ENCODE measurements at regions not wholly inside any gene's neighbourhood (a gene's known extent, or its start where the extent isn't known, plus 50 kb on each side); places are given as distances from the start of the nearest gene placed in this dataset.
"Not testable (repeated sequence)": the region's sequence is repeated elsewhere in the genome, so short reads cannot be mapped to it uniquely, and the experiment has no call there.

DNA sequence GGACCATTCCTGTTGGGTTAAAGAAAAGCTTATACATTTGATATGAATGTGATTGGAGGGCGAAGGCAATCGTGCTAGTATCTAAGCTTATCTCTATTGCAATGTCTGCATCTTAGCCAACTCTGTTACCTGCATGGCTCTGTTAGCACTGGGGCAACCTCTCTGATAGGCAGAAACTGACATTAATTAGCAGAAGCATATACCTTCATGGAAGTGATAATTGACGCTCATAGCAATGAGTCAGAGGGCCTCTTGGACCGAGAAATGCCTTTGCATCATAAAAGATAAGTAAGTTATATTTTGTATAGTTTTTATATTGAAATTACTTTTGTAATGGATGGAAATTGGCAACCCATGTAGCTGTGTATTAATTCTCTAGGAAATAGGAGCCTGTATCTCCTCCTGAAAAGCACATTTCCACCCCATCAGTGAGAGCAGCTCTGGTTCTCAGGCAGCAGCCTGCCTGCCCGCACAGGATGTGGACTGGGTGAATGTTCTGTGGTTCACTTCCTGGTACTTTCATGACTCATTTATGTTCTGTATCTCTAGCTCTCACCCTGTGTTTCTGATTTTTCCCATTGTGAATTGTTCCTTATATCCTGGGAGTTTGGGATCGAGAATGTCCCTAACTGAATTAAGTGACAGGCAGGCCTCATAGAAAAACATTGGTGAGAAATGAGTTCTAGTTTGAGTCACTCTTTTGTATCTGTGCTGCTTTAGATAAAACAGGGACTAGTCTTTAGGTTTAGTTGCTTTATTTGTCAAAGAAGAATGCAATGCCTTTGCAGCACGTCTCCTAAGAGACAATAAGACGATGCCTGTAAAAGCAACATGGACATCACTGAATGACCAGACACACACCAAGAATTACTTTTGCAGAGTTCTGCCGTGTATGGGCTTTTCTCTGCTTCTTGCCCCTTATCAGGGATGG is 344.9 kb downstream of the DCDC2C start:
- no peak for DNase-seq (ENCODE audit: low spot score)

DNA sequence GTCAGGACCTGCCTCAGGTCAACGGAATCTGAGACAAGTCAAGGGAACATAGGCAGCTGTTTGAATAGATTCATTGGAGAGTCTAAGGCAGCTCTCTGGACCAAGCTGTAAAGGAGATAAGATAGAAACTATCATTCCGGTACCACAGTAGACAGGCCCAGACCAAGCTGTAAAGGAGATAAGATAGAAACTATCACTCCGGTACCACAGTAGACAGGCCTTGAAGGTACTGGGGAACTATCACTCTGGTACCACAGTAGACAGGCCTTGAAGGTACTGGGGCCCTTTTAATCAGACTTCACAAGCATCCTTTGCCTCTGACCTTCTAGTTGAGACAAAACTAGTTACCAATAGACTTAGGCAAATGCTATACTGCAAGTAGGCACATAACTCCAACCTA is 346.1 kb downstream of the DCDC2C start:
- no peak for DNase-seq (ENCODE audit: low spot score)

GRCh38 chr2:4053769-4054493 is 350.6 kb downstream of the DCDC2C start:
- no peak for DNase-seq (ENCODE audit: low spot score)

DNA sequence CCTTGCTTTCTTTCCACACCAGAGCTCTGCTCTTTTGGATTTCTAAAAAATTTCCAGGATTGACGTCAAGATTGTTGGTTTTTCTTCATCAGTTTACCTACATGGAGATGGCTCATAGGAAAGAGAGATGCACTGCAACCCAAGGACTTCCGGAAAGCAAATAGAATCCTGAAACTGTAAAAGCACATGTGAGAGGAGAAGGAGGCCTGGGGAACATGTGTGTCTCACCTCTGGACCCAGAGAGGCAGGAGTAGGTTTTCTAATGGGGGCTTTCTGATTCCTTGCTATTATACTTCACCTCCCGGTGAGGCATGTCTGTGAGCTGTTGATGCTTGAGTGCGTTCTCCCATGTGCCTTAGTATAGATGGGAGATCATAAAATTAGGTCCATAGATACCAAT is 362.8 kb downstream of the DCDC2C start:
- DNase-seq (ENCODE audit: low spot score), result no peak

DNA sequence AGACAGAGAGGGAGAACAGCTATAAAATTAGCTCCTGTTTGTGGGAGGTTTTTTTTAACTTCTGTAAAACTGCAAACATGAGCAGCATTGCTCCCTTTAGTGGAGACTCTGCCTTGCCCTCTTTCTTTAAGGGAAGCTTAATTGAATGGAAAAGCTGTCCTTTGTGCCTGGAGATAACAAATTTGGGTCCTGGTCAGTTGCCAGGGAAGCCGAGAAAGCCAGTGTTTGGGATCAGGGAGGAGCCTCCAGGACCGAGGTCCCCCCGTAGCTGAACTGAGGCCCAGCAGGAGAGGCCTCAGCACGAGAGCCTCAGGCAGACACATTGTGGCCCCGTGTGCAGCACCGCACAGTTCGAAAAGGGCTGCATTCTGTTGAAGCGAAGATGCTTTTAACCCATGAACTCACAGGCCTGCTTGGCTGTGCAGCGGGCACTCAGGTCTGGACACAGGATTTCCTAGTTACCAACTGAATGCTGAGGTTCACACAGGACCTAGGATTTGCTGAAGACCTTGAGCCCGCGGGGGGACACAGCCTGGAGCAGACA is 369.7 kb downstream of the DCDC2C start:
- DNase-seq (ENCODE audit: low spot score), result no peak

DNA sequence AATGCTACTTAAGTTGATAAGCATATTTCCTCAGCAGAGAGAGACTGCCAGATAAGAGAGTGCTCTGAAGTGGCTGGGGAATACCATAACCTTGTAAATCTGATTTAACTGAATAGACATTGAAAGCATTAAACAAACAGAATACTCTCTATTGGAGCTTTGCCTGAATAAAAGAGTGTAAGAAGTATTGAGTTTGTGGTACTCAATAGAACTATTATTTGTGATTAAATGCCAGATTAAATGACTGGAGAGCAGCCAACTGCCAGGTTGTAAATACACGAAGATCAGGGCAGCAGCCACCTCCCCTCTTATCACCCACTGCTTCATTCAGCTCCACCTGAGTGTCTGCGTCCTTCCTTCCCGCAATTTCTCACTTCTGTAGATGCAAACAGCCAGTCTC is 373.6 kb downstream of the DCDC2C start:
- DNase-seq (ENCODE audit: low spot score), result no peak

- DNase-seq (ENCODE audit: low spot score), result no peak
Observed at GRCh38 chr2:4085186-4085585, 381.8 kb downstream of the DCDC2C start.

GRCh38 chr2:4090668-4091630 is 387.6 kb downstream of the DCDC2C start:
- no peak for DNase-seq (ENCODE audit: low spot score)

DNA sequence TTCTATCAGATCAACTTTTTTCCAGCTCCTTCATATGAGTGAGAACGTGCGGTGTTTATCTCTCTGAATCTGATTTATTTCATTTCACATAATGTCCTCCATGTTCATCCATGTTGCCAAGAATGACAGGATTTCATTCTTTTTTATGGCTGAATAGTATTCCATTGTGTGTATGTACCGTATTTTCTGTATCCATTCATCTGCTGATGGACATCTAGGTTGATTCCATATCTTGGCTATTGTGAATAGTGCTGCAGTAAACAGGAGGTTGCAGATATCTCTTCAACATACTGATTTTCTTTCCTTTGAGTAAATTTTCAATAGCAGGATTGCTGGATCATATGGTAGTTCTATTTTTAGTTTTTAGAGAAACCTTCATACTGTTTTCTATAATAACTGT is 388.5 kb downstream of the DCDC2C start:
- DNase-seq (ENCODE audit: low spot score), result no peak

GRCh38 chr2:4094743-4095142 is 391.4 kb downstream of the DCDC2C start:
- no peak for DNase-seq (ENCODE audit: low spot score)

GRCh38 chr2:4096978-4097766 is 393.8 kb downstream of the DCDC2C start:
- DNase-seq (ENCODE audit: low spot score), result no peak

DNA sequence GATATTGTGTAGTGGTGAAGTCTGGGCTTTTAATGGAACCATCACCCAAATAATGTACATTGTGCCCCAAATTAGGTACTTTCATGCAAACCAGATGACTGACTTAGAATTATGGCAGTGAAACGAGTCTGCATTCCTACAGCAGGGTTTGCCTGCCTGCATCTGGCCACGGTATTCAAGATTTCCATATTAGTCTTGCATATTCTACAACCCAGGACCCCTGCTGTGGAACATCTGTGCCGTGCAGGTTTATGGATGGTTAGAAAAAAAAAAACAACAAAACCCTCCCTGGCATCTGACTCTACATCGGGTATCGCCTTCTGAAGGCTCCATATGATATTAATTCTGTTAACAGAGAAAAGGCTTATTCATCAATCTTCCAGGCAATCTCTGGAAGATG is 394.8 kb downstream of the DCDC2C start:
- DNase-seq (ENCODE audit: low spot score), result no peak

DNA sequence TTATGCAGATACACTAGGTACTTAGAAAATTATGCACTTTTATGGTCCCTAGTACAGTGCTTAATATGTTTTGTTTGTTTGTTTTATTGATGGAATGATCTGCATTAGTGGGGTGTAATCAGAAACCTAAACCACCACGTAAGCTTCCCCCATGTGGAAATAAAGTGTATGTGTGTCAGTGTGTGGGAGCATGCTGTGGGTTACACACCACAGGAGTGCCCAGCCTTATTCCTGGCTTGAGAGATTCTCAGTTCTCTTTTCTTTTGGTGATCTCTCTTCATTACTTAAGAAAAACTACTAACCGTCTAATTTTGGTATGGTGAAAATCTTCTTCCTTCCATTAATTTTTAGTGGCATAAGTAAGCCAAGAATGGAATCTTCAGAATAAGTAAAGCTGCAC is 398.6 kb downstream of the DCDC2C start:
- DNase-seq (ENCODE audit: low spot score), result no peak

DNA sequence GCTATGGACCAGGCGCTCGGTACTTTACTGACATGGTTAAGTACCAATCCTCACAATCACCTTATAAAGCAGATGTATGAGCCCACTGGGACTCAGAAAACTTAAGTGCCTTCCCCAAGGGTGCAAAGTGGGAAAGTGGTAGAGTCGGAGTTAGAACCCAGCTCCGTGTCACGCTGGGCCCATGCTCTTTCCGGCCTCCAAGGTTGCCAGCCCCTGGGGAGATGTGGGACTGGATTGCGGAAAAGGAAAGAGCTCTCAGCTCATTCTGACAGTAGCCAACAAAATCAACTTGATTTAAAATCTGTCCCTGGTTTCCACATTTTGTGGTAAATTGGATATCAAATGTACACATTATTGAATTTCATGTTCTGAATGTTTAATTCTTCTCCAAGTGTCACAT is 403.8 kb downstream of the DCDC2C start:
- DNase-seq (ENCODE audit: low spot score), result no peak

GRCh38 chr2:4110273-4110672 is 406.9 kb downstream of the DCDC2C start:
- DNase-seq (ENCODE audit: low spot score), result no peak

DNA sequence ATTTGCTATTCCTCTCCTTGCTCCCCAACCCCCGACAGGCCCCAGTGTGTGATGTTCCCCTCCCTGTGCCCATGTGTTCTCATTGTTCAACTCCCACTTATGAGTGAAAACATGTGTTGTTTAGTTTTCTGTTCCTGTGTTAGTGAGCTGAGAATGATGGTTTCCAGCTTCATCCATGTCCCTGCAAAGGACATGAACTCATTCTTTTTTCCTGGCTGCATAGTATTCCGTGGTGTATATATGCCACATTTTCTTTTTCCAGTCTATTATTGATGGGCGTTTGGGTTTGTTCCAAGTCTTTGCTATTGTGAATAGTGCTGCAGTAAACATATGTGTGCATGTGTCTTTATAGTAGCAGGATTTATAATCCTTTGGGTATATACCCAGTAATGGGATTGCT is 412.1 kb downstream of the DCDC2C start:
- DNase-seq (ENCODE audit: low spot score), result not testable (repeated sequence)

- no peak for DNase-seq (ENCODE audit: low spot score)
Observed at GRCh38 chr2:4122726-4123125, 419.4 kb downstream of the DCDC2C start.

DNA sequence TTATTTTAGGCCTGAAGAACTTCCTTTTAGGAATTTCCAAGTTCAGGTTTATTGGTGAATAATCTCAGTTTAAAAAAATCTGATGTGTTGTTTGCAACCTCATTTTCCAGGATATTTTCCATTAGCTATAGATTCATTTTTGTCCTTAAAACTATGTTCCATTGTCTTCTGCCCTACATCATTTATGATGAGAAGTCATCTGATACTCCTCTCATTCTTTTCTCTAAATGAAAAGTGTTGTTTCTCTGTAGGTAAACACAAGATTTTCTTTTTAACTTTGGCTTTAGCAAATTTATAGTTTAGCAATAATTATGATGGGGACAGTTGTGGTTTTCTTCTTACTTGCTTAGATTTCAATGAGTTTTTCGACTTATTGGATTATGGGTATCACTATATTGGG is 427.3 kb downstream of the DCDC2C start:
- DNase-seq (ENCODE audit: low spot score), result no peak

DNA sequence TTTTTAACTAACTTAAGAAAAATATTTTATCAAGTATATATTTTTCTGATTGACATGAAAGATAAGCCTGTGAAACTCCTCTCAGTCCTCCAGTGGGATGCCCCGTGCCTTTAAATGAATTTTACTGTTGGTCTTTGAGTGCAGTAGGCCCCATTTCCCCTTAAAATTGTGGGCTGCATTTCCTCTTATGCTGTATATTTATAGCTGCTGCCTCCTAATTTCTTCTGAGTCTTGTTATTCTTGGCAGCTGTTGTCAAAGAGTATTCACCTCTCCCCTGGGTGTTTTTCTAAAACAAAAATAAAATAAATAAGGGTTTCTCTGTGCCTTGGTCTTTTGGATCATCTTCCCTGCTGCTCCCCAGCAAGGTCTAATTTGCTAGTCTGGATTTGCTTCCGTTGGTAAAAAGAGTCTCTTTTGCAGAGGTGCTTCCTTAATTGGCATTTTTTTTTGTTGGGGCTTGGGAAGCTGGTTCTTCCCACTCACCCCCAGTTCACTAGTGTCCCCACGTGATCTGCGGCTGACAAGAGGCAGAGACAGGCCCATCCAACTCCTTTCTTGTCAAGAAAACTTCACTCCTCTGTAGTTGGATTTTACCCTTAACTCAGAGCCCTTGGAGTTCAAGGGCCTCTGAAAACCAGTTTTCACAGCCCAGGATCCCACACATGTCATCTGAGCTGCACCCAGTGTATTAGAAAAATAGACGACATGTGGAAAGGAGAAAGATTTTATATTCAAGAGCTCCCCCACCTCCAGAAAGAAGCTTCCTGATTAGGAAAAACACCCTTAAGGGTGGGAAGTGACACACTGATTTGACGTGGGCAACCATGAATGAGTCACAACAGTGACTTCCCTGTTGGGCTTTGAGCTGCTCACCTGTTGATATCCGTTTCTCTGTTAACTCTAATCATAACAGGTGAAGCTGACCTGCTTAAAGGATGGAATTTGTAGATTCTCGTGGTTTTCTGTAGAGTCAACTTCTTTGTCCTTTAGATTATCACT is 431.5 kb downstream of the DCDC2C start:
- DNase-seq (ENCODE audit: low spot score), result no peak

- DNase-seq (ENCODE audit: low spot score), result no peak
Observed at GRCh38 chr2:4135765-4136164, 432.4 kb downstream of the DCDC2C start.
